AG04450 (cell line): ENCODE measurements at regions not wholly inside any gene's neighbourhood (a gene's known extent, or its start where the extent isn't known, plus 50 kb on each side); places are given as distances from the start of the nearest gene placed in this dataset.

Experiments used
- CTCF ChIA-PET: fragments of 300-600, 350-600 bp; formaldehyde crosslinking; extraction: SDS; loops from one replicate; lab custom pipeline; 2022; ENCODE audit warnings: antibody characterized with exemption, inconsistent platforms; lab: Charles Lee
- POLR2A ChIA-PET: fragments of 350-600 bp; formaldehyde crosslinking; extraction: SDS; loops from one replicate; lab custom pipeline; 2021; ENCODE audit warnings: antibody characterized with exemption, inconsistent platforms; lab: Yijun Ruan, JAX
- DNase-seq: peaks from one replicate; pipeline ENCODE4 v3.0.0-alpha.2; 2011; ENCODE audit warnings: low read depth, low spot score
- H3K27ac ChIP-seq: one replicate; pipeline ENCODE4 v1.5.1; 2012; ENCODE audit warnings: low read depth, low read length, control low read depth
- H3K27me3 ChIP-seq: one replicate; pipeline ENCODE4 v1.6.0; 2012; ENCODE audit warnings: low read length; ENCODE audit not compliant: control insufficient read depth, insufficient read depth
- H3K4me3 ChIP-seq: 2 replicates; pipeline ENCODE4 v1.5.1; 2011; ENCODE audit warnings: mild to moderate bottlenecking, low read depth, low read length, control low read depth
- H3K9me3 ChIP-seq: 2 replicates; pipeline ENCODE4 v1.5.1; 2012; ENCODE audit warnings: low read length; ENCODE audit not compliant: control insufficient read depth, insufficient read depth
- TF ChIP-seq, protein P1 (sequence below): IDR thresholded peaks from 2 replicates; pipeline ENCODE4 v1.5.1; 2011; ENCODE audit warnings: low read depth, low read length, control low read depth, inconsistent platforms

DNA sequence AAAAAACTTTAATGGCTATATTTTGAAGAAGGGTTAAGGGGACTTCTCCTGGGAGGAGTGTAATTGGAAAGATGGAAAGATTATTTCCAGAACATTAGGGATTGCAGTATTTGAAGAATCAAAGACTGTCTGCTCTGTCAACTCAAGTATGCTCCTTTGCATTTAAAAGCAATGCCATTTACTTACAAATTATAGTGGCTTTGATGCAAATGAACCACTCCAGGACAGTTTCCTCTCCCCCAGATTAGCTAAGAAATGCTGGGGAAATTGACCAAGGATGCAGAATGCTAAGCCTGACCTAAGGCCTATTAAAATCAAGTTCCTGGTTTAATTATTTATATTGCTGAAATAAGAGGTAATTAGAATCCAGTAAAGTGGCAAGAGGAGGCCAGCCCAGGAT, 110.5 kb upstream of the CAMK1G start:
- Histone ChIP-seq H3K27me3 (no peaks in the 10 kb centered on the region), H3K9me3 (no peaks in the 10 kb centered on the region), H3K27ac (no peak overlapping the region), H3K4me3 (no peak overlapping the region)
- TF ChIP-seq, protein P1, sequence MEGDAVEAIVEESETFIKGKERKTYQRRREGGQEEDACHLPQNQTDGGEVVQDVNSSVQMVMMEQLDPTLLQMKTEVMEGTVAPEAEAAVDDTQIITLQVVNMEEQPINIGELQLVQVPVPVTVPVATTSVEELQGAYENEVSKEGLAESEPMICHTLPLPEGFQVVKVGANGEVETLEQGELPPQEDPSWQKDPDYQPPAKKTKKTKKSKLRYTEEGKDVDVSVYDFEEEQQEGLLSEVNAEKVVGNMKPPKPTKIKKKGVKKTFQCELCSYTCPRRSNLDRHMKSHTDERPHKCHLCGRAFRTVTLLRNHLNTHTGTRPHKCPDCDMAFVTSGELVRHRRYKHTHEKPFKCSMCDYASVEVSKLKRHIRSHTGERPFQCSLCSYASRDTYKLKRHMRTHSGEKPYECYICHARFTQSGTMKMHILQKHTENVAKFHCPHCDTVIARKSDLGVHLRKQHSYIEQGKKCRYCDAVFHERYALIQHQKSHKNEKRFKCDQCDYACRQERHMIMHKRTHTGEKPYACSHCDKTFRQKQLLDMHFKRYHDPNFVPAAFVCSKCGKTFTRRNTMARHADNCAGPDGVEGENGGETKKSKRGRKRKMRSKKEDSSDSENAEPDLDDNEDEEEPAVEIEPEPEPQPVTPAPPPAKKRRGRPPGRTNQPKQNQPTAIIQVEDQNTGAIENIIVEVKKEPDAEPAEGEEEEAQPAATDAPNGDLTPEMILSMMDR, result no peak
- no peak for DNase-seq
- CTCF ChIA-PET, result no interaction called here
- POLR2A ChIA-PET, result no interaction called here

DNA sequence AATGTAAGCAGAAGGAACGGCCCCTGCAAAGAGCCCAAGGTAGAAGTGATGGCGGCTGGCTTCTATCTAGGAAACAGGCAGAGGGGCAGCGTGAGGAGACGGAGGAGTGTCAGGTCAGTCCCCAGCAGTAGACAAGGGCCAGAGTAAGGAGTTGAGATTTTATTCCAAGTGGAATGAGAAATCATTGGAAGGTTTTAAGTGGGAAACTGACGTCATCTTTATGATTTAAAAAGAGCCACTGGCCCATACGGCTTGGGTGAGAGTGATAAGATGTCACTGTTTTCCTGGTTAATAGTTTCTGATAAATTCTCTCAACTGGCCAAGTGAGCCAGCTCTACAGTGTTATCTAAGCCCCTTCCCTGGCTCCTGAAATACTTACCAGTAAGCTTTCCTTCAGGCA, 103.2 kb upstream of the CAMK1G start:
- TF ChIP-seq, protein P1, result no peak
- Histone ChIP-seq H3K9me3 (no peaks in the 10 kb centered on the region), H3K4me3 (no peak overlapping the region), H3K27me3 (no peaks in the 10 kb centered on the region), H3K27ac (no peak overlapping the region)
- CTCF ChIA-PET, result no interaction called here
- POLR2A ChIA-PET, result no interaction called here
- DNase-seq, result no peak

DNA sequence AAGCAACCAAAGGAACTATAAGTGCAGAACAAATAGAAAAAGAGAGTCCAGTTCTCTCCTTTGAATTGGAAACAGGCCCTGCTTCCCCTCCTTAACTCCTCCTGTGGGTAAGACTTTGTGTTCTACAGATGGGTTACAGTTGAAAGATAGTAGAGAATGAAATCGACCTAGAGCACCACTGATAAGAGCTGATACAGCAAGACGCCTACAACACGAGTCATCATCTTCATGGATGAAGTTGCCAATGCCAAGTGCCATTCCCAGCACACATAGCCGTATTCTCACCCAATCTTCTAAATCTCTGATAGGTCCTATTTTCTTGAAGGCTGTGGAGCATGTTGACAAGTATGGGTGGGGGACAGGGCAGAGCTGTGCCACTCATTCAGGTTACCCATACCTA, 99.8 kb upstream of the CAMK1G start:
- no peaks in the 10 kb centered on the region for H3K27me3 ChIP-seq
- H3K4me3 ChIP-seq, result no peak overlapping the region
- TF ChIP-seq, protein P1, result no peak
- H3K9me3 ChIP-seq, result no peaks in the 10 kb centered on the region
- ChIA-PET CTCF (no interaction called here), POLR2A (no interaction called here)
- no peak overlapping the region for H3K27ac ChIP-seq
- DNase-seq, result no peak

GRCh38 chr1:209484429-209484828, 99.1 kb upstream of the CAMK1G start:
- TF ChIP-seq, protein P1, result no peak
- POLR2A ChIA-PET, result no interaction called here
- no peak overlapping the region for H3K27ac ChIP-seq
- H3K27me3 ChIP-seq, result no peaks in the 10 kb centered on the region
- H3K4me3 ChIP-seq, result no peak overlapping the region
- DNase-seq, result no peak
- CTCF ChIA-PET, result interaction anchor here (2.6 kb wide), 1 partner anchor 281 kb away, joined by 12 read pairs; no protein-coding TSS in a partner anchor
- no peaks in the 10 kb centered on the region for H3K9me3 ChIP-seq

DNA sequence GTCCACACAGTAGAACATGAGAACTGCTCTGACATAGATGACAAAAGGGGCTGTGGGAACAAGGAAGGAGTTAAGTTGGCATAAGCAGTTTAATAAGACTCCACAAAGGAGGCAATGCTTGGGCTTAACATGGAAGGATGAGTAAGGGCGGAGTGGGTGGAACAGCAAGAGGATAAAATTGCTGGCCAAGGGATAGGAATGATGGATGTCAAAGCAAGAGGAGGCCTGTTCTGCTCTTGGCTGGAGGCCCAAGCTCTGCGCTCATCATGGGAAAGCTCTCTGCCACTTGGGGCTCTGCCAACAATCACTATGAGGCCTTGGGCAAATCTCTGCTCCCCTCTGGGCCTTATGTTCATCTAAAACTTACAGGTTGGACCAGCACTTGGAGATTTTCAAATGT, 98.3 kb upstream of the CAMK1G start:
- ChIA-PET POLR2A (no interaction called here), CTCF (interaction anchor here (2.6 kb wide), 1 partner anchor 282 kb away, joined by 12 read pairs; no protein-coding TSS in a partner anchor)
- Histone ChIP-seq H3K27me3 (no peaks in the 10 kb centered on the region), H3K9me3 (no peaks in the 10 kb centered on the region), H3K27ac (no peak overlapping the region), H3K4me3 (no peak overlapping the region)
- TF ChIP-seq, protein P1, result no peak
- no peak for DNase-seq
